CD4-positive, alpha-beta T cell treated with Interferon gamma for 1 hour (primary cell): ENCODE measurements at regions not wholly inside any gene's neighbourhood (a gene's known extent, or its start where the extent isn't known, plus 50 kb on each side); places are given as distances from the start of the nearest gene placed in this dataset.

Experiments used
- DNase-seq: peaks from one replicate; pipeline ENCODE4 v3.0.0-alpha.2; 2020

DNA sequence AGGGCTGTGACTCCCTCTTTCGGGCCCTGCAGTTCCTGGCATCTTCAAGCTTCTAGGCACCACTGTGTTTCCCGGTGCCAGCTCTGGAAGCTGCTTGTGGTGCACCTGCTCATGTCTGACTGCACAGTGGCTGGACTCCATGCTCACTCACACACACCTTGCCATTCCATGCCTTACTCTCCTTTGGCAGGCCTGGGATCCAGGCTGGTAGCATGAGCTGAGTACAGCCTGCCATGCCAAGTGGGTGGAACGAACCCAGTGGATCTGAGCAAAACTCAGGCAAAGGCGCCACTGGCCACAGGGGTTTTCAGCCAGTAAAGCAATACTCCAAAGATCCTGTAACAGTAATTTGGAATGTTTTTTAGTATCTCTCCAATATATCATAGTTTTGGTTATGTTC lies 902.7 kb upstream of the USP15 start:
- no peak for DNase-seq

DNA sequence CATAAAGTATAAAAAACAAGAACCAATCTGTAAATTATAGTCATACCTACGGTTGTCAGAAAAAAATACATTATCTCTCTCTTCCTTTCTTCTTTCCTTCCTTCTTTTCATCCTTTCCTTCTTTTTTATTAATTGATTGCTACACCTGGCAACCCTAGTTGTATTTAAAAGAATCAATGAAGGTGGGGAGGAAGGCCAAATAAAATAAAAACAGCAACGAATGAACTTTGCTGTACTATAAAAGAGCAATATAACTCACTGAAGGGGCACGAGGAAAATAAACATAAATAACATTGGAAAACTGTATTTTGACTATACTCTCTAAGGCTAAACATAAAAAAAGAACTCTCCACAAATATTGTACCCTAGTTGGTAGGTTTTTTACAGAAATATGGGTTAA lies 898.2 kb upstream of the USP15 start:
- no peak for DNase-seq

DNA sequence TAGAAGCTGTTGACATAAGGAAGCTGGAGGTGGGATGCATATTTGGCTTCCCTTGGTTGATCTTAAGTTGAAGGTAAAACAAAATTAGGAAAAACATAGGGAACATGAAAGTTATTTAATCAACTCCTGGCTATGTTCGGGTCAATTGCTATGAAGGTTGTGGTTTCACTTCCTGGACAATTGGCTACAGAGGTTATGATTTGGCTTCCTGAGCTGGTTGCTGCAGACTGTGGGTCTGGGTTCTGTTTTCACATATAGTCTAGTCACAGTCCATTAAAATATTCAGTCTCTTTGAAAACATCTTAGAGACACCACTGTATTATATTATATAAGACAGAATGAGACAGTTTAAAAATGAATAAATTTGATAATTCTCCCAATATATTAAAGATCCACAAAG lies 895.2 kb upstream of the USP15 start:
- DNase-seq: no peak

DNA sequence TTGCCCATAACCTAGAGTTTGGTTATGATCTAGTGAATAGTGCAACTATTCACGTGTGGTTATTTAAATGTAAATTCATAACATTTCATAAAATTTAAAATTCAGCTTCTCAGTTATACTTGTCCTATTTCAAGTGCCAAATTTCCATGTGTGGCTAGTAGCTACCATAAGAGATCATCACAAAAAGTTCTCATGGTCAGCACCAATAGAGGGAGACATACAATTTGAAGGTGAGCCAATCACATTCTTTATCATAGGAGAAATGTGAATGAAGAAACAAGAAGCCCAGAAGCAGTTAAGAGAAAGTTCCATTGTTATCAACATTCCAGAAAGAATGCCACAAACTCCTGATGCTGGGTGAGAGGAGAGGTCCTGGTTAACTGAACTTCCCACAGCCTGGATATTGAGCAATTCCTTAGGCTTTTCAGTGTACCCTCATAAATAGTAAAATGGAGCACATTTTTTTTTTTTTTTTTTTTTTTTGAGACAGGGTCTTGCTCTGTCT lies 892.9 kb upstream of the USP15 start:
- DNase-seq: no peak

DNA sequence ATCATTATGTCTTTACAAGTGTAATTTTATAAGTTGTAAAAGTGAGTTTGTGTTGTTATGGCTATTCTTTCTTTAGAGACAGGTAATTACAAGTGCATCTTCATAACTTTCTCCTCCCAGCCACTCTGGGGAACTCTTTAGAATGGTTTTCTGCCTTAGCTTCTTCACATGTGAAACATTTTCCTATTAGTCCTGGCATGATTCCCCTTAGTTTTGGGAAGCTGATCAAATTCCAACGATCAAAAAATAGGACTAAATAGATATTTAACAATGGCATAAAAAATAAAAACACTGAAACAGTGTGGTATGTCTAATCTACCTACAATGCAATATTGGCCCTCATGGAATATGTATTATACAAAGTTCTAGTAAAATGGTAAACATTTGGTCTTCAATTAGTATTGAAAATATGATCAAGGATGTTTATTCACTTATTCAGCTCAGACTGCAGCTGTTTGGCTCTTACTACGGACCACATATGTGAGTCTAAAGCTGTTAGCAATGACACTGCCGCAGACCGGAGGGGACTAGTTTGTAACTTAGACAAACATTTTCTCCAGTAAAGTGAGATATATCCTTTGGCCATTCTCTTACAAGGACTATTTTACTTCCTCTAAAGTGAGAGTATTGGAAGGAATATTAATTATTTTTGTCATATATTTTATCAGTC lies 890.8 kb upstream of the USP15 start:
- no peak for DNase-seq

DNA sequence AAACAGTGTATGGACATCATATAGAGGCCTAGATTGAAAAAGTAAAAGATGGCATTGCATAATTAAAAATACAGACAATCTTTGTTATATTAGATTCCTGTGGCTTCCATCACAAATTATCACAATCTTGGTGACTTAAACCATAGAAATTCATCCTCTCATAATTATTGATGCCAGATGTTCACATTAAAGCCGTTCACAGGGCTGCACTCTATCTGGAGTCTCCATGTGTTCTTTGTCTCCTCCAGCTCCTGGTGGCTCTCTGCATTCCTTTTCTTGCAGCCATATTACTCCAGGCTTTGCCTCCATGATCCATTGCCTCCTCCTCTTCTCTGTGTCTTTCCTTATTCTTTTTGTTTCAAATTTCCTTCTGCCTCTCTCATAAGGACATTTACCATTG lies 875.7 kb upstream of the USP15 start:
- no peak for DNase-seq

DNA sequence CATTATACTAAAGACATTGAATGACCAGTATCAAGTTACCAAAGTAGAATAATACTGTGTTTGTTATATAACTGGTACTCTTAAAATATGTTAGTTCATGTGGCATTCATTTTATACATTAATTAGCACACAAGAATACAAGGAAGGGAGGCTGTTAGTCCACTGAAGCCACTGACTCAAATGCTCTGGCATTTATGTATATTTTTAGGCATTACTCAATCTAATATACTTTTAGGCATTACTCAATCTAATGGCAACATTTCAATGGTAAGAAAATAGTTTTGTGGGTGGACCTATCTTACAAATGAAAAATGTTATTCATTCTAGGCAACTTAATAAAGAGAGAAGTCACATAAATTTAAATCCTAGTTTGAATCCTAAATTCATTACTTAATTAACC lies 874.4 kb upstream of the USP15 start:
- DNase-seq: no peak

DNA sequence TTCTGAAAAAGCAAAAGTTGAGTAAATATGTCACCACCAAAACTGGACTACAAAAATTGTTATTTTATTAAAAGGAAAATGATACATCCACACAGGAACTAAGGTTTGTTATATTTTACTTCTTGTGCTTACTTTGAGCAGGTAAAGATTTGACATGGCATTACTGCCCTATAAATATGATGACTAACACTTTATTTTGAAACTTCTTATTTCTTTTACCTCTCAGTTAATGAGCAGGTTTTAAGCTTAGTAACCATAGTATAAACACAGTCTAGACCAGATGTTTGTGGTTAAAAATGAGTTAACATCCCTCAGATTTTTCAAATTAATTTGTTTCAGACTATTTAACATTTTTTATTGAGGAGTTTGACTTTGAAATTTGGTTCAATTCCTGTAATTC lies 862.5 kb upstream of the USP15 start:
- DNase-seq: no peak

DNA sequence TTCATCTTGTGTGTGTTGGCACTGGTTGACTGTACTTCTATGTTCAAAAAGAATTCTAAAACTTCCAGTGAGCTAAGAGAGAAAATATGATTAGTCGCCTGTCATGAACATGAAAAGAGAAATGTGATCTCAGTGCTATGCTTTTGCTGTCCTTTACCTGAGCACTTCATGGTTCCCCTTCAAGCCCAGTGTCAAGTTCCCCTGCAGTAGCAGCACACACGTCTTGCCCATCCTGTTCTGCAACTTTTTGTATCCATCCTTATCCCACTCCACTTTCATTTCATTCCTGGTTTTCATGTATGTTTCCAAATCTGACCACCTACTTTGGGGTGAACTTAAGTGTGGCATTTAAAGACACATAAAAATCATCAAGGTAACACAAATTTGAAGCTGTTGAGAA lies 848.0 kb upstream of the USP15 start:
- DNase-seq: no peak

DNA sequence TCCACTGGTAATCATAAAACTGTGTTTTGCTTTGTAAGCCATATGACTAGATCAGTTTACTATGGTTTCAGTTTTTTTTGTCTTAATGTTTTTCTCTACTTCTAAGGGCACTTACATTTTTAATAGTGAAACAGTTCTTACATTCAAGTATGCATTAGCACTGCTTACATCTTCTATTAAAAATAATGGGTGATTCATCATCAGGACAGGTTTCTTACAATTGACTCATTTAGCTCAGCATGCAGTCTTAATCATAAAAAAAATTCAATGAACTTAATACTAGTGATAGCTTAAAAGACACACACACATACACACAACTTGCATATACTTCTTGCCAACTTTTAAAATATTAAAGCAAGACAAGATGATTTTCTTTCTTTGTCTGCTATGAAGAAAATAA lies 845.7 kb upstream of the USP15 start:
- no peak for DNase-seq

DNA sequence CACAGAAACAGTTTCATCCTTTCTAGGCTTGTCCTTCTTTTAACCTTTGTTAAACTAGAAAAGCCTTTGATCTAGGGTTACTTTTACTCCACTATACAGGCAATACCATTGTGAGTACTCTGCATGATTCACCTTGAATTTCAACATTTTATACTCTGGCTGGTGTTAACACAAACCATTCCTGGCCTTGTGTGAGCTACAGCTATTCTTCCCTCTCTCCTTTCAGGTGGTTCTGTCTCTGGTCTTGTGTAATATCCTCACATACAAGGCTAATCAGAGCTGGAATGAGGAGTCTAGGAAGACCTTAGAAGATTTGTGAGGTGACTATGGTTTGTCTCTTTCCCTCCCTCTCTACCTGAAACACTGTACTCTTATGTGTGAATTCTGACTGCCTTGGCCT lies 837.4 kb upstream of the USP15 start:
- DNase-seq: no peak

DNA sequence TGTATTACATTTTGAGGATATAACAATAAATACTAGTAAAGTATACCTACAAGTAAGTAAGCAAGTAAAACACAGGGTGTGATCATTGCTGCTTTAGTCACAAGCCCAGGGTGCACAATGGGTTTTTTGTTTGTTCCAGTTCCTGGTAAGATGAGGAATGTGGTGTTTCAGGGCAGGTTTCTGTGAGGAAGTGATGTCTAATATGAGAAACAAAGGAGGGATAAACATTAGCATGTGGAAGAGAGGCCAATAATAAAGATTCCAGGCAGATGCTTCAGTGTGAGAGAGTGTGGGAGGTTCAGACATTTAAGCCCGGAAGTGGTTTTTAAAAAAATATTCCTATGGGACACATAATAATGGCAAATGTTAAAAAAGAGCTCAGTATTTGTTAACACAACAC lies 808.1 kb upstream of the USP15 start:
- DNase-seq: no peak

DNA sequence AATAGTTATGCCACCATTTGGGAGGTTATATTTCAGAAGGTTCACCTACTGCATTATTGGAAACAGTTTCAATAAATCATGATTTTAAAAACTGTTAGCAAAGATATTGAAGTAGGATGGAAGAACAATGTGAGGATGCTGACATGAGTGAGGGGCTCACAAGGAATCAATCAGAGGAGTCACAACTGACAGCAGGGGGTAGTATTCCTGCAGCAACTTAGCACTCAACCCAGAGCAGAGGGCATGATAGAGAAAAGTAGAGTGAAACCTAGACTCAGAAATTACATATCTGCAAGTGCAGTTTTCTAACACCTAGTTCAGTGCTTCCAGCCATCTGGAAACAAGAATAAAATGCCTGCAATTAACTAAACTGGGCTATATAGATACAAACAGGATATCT lies 772.5 kb upstream of the USP15 start:
- DNase-seq: no peak

DNA sequence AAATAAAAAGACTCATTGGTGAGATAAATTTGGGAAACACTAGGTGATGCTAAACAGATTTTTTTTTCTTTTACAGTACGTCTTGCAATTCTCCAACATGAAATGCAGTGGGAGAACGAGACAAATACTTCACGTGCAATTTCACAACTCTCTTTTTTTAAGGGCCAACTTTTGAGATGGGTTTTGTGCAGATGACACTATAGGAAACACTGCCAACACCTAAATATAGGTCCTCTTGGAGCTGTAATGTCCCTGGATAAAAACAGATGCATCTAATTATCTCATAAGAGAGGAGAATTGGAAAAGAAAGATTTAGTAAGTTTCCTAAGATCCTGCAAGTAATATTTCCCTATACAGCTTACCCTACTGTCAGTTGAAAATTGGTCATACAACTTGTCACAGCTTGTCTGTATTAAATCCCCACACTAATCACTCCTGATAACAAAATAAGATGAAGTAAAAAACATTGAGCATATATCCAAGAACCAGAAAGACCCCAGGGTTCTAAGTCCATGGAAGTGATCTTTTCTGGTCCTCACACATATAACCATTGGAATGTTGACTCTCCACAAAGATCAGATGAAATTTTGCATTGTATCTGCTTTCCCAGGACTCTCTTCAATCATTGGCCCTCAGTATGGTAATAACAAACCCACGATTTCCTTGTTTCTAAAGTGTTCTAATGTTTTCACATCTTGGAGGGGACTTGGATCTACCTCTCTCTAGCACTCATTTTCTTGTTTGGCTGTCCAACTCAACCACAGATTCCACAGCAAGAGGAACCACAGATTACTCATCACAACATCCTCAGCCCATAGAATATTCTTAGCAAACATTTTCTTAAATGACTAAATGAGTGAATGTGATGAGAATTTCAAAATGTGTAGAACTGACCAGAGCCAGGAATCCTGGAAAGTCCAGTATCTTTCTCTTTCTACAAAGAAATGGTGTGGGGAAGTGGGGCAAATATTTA lies 769.4 kb upstream of the USP15 start:
- no peak for DNase-seq

DNA sequence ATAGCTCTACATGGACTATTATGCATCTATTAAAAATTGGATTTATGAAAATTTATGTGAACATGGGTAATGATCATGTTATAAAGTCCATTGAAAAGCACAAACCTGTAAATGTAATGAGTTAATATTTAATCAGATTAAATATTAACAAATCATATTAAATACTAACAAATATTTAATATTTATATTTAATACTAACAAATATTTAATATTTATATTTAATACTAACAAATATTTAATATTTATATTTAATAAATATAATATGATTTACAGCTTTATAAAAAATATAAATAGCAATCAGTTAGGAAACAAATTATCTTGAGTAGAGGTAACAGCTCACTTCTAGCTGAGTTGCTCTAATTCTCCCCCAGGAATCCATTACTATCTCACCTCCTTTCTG lies 758.0 kb upstream of the USP15 start:
- no peak for DNase-seq

DNA sequence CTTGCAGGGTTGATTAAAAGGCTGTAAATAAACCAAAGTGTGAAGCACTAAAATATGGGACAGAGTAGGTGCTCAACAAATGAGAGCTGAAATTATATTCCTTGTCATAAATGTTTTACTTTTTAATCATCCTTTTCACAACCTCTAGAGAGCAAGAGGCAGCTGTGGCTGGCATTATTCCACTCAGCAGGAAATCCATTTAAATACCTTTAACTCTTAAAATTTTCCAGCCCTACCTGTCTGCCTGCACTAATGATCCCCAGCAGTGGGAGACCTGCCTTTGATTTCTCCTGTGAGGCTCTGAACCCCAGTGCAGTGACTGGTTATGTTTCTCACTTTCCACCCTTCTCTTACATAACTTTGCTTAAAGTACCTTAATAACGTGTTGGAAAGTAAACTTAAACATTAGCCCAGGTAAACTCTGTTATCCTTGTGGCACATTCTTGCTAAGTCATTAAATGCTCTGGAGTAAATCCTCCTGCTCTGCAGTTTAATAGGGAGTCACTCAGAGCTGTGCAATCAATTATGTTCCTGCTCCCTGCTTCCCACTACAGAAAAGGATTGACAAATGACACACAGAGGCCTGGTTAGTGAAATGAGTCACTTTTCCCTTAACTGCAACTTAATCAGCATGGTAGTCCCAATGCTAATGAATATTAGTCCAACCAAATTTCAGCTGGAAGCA lies 755.7 kb upstream of the USP15 start:
- DNase-seq: no peak

DNA sequence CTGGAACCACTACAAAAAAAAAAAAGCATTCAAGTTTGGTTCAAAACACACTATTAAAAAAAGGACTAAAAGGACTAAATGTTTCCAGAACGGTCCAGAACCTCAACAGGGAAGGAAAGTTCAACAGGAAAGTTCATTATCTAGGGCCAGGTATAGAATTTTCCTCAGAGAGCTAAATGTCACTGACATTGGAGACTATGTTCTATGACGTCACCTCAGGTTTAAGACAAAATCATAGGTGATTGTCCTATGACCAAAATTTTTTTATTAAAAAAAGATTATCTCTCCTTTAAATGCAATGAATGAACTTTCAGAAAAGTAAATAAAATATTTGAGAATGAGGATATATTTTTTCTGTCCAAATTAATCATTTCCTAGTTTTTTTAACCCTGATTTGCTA lies 746.7 kb upstream of the USP15 start:
- no peak for DNase-seq

DNA sequence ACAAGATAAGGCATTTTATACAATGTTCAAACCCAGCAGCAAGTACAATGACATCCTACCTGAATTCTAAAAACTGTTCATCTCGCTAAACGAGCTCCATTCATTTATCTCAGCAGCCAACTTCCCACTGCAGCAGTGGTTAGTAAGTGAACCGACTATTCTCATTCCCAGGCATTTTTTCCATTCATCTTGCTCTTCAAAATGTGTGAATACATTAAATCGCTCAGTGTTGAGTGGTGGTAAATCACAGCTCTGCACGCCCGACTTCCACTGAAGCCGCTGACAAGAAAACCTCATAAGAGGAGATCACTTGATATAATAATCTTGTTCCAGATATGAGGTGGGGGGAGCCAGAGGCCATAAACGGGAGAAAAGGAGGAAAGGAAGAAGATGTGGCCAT lies 746.2 kb upstream of the USP15 start:
- DNase-seq: no peak

DNA sequence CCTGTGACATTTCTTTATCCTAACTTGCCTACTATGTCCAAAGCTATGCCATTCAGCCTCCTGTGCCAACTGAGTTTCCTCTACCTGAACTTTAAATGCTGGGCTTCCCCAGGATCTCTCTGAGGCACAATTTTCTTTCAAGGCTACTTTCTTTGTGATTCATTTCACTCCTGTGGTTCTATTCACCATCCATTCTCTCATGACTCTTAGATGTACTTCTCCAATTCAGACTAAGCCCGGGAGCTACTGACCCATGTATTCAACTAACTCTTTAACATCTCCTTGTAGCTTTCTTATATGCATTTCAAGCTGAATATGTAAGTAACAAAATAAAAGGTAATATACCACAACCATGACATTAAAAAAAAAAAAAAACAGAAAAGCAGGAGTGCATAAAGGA lies 738.9 kb upstream of the USP15 start:
- DNase-seq: no peak

DNA sequence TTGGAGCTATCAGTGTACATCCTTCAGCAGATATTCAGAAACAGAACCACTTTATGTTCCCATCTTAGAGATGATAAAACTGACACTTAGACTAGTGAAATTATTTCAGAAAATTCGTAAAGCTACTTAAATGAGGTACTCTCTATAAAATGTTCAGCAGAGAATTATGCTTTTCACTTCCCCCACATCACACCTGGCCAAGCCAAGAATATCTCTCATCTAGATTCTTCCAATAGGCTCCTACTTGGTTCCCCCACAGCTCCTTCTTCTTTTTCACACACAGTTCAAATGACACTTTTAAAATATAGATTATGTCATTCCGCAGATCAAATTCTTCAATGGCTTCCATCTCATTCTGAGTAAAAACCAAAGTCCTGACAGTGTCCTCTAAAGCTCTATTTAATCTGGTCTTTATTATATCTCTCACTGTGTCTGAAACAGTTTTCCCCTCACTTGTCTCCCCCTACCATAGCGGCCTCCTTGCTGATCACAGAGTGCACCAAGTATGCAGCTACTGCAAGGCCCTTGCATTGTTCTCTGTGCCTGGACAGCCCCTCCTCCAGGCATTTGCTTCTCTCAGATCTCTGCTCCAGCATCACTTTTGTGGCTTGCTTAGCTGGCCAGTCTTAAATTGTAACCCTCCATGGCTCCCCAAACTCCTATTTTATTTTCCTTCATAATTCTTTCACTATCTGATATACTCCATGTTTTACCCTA lies 736.8 kb upstream of the USP15 start:
- no peak for DNase-seq

DNA sequence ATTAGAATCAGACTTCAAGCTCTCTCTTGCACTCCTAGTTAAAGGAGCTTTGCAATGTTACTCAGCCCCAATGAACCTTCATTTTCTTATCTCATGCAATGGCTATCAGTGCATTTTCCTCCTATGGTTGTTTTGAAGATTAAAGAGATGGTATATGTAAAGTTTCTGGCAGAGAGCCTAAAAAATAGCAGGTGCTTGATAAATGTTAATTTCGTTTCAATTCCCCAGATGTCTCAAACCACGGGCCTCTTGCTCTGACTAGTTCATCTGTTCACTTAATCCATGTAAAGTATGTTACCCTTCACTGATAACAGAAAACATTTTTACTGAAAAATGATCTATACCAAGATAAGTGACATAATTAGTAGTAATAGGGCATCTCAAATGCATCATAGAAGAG lies 735.4 kb upstream of the USP15 start:
- no peak for DNase-seq

DNA sequence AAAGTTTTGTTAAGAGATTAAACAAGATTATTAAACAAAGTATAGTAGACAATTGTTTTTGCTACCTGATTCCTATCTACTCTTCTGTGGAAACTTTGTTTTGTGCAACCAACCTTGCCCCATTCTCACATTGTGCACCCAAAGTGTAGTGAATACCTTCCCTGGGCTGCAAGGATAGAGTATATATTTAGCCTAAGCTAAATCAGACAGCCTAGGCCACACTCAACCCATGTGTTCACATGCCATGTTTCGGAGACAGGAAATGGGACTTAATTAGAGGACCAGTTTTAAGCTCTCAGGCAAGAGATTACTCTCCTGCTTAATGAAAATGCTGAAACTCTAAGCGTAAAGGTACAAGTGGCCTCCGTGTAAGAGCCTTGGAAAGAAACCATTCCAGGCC lies 734.9 kb upstream of the USP15 start:
- no peak for DNase-seq

DNA sequence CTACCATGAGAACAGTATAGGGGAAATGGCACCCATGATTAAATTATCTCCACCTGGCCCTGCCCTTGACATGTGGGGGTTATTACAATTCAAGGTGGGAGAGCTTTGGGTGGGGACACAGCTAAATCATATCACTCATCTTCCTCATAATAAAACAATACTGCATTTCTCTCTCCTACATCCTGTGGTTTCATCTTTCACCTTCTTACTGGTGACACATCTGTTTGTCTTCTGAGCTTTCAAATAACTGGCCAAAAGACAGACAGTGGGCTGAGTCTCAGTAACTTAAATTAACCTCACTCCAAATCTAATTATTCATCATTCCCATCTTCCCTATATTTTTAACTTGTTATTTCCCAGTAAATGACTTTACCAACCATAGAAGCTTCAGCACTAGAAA lies 729.7 kb upstream of the USP15 start:
- no peak for DNase-seq
